Endothelial cell of umbilical vein (primary cell): ENCODE measurements at regions not wholly inside any gene's neighbourhood (a gene's known extent, or its start where the extent isn't known, plus 50 kb on each side); places are given as distances from the start of the nearest gene placed in this dataset.

Source experiments
- BruUV-seq: library from RNA; stranded (reverse); fragments of 400-500 nt; replicated peaks from 2 replicates; lab custom pipeline; 2021; lab: Mats Ljungman, UMichigan
- CTCF ChIA-PET: fragments of 300-600, 350-600 bp; sonication (Branson Sonifier 250); formaldehyde crosslinking; loops from one replicate; lab custom pipeline; 2021; ENCODE audit warnings: antibody characterized with exemption, inconsistent platforms; lab: Charles Lee
- POLR2A ChIA-PET: fragments of 300-600, 350-600 bp; sonication (Branson Sonifier 250); formaldehyde crosslinking; loops from one replicate; lab custom pipeline; 2021; ENCODE audit warnings: antibody characterized with exemption, inconsistent platforms; lab: Charles Lee
- DNase-seq: peaks from one replicate; pipeline ENCODE4 v3.0.0-alpha.2; 2011; ENCODE audit warnings: low read depth, low spot score
- FAIRE-seq: peaks from 2 replicates; lab custom pipeline; 2011; peaks lifted over from hg19 to GRCh38; lab: Jason Lieb, UNC
- H2AFZ ChIP-seq: 2 replicates; pipeline ENCODE4 v1.6.0; 2012; ENCODE audit warnings: low read depth, low read length, control low read depth, inconsistent platforms
- H3K27ac ChIP-seq: 2 replicates; pipeline ENCODE4 v1.5.1; 2011; ENCODE audit warnings: low read depth, mild to moderate bottlenecking, control low read depth, low read length, moderate library complexity; ENCODE audit not compliant: insufficient read depth
- H3K27me3 ChIP-seq, 2 experiments: 2 replicates each; pipeline versions ENCODE4 v1.6.0 to v1.6.1; 2011; ENCODE audit warnings: low read length in 2 of 2, mixed read lengths in 1 of 2; ENCODE audit not compliant: control insufficient read depth in 2 of 2, insufficient read depth in 2 of 2
- H3K36me3 ChIP-seq, 2 experiments: 2 replicates in 1 of 2; 3 replicates in 1 of 2; pipeline ENCODE4 v1.5.1; 2011; ENCODE audit warnings: low read length in 2 of 2, mild to moderate bottlenecking in 1 of 2, moderate library complexity in 1 of 2; ENCODE audit not compliant: control insufficient read depth in 2 of 2, insufficient read depth in 2 of 2; ENCODE audit errors: extremely low read depth in 1 of 2
- H3K4me1 ChIP-seq: 3 replicates; pipeline ENCODE4 v1.5.1; 2011; ENCODE audit warnings: mild to moderate bottlenecking, low read length; ENCODE audit not compliant: control insufficient read depth, insufficient read depth; ENCODE audit errors: extremely low read depth
- H3K4me2 ChIP-seq: 2 replicates; pipeline ENCODE4 v1.6.1; 2011; ENCODE audit warnings: low read length, control low read depth, mixed read lengths; ENCODE audit not compliant: insufficient read depth
- H3K4me3 ChIP-seq, 3 experiments: fragments of 200-600 bp in 1 of 3; sonication (generic), shearing (Covaris generic) in 1 of 3; replicated peaks in 1 of 3; 2 replicates each; pipeline ENCODE4 v1.5.1; 2011 to 2016; ENCODE audit warnings: control low read depth in 3 of 3, low read length in 3 of 3, mild to moderate bottlenecking in 2 of 3, inconsistent platforms in 1 of 3, low read depth in 1 of 3, moderate library complexity in 1 of 3; ENCODE audit not compliant: insufficient read depth in 1 of 3
- H3K79me2 ChIP-seq: 2 replicates; pipeline ENCODE4 v1.6.0; 2012; ENCODE audit warnings: low read length, inconsistent platforms; ENCODE audit not compliant: control insufficient read depth, insufficient read depth
- H3K9ac ChIP-seq: replicated peaks from 2 replicates; pipeline ENCODE3; 2011; ENCODE audit warnings: low read length, control low read depth; ENCODE audit not compliant: insufficient read depth; ENCODE audit errors: extremely low read depth
- H3K9me1 ChIP-seq: replicated peaks from 3 replicates; pipeline ENCODE4 v1.6.0; 2011; ENCODE audit warnings: mild to moderate bottlenecking, low read length; ENCODE audit not compliant: control insufficient read depth, insufficient read depth; ENCODE audit errors: extremely low read depth
- H3K9me3 ChIP-seq: replicated peaks from 2 replicates; pipeline ENCODE4 v1.5.1; 2012; ENCODE audit warnings: low read length, inconsistent platforms; ENCODE audit not compliant: control insufficient read depth, insufficient read depth
- H4K20me1 ChIP-seq: replicated peaks from 2 replicates; pipeline ENCODE3; 2011; ENCODE audit warnings: mild to moderate bottlenecking, low read length; ENCODE audit not compliant: control insufficient read depth, insufficient read depth; ENCODE audit errors: extremely low read depth
- EZH2 ChIP-seq: IDR thresholded peaks from 2 replicates; pipeline ENCODE4 v1.6.1; 2012; ENCODE audit warnings: borderline replicate concordance, low read depth, mild to moderate bottlenecking, moderate library complexity, low read length, inconsistent platforms; ENCODE audit not compliant: severe bottlenecking
- FOS ChIP-seq: IDR thresholded peaks from 2 replicates; pipeline ENCODE4 v1.6.1; 2011; ENCODE audit warnings: mild to moderate bottlenecking, low read length, moderate library complexity, borderline replicate concordance; ENCODE audit not compliant: insufficient read depth
- GATA2 ChIP-seq: IDR thresholded peaks from 2 replicates; pipeline ENCODE4 v1.7.0; 2011; ENCODE audit warnings: low read depth, mild to moderate bottlenecking, moderate library complexity, mixed read lengths, low read length; ENCODE audit not compliant: insufficient read length, insufficient read depth
- JUN ChIP-seq: IDR thresholded peaks from 2 replicates; pipeline ENCODE4 v1.6.1; 2011; ENCODE audit warnings: borderline replicate concordance, low read depth; ENCODE audit not compliant: insufficient read length, insufficient read depth
- MYC ChIP-seq: IDR thresholded peaks from one replicate; pipeline ENCODE4 v1.6.1; 2011; ENCODE audit warnings: mild to moderate bottlenecking, low read depth, low read length
- POLR2A ChIP-seq: IDR thresholded peaks from 2 replicates; pipeline ENCODE4 v1.6.1; 2012; ENCODE audit warnings: low read depth, mild to moderate bottlenecking, control low read depth, low read length
- POLR2AphosphoS5 ChIP-seq: IDR thresholded peaks from 2 replicates; pipeline ENCODE4 v1.6.1; 2012; ENCODE audit warnings: low read depth, mild to moderate bottlenecking, control low read depth, low read length, moderate library complexity; ENCODE audit not compliant: insufficient read depth
- dilution Hi-C: fragments of 300-500 bp; cut with MboI; formaldehyde crosslinking; loops from one replicate; pipeline ENCODE4 v1.15.0; 2019; ENCODE audit warnings: low sequenced_read_pairs; ENCODE audit not compliant: extremely low pct_ligation_motif_present
- intact Hi-C: fragments of 100-400 bp; cut with micrococcal nuclease; formaldehyde crosslinking; loops from one replicate; pipeline ENCODE4 v1.10.0; 2022
- TF ChIP-seq, protein P1 (sequence below), 2 donors: IDR thresholded peaks; 1 replicate in 1 of 2; 2 replicates in 1 of 2; pipeline ENCODE4 v1.5.1; 2011; ENCODE audit warnings: low read length in 2 of 2, mild to moderate bottlenecking in 2 of 2, moderate library complexity in 2 of 2, control low read depth in 1 of 2, inconsistent platforms in 1 of 2, low read depth in 1 of 2; ENCODE audit not compliant: insufficient read depth in 1 of 2; ENCODE audit errors: extremely low read depth in 1 of 2
- TF ChIP-seq, protein P2 (sequence below): IDR thresholded peaks from 2 replicates; pipeline ENCODE4 v1.6.1; 2011; ENCODE audit not compliant: insufficient read depth, insufficient read length

DNA sequence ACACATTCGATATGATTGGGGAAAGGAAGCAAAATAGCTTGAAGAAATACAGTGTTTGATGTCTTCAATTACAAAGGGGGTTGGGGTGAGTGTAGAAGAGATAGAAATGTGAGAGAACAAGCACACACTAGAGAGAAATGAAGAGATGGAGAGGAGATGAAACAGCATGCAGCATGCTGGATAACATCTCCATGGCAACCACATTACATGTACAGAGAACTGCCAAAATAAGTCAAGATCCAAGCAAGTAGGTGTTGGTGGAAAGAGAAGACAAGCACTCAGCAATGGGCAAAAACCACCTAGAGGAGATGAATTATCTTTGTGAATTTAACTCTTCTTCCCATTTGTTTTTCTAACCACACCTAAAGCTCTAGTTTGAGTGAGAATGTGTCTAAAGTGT is 289.8 kb downstream of the GRIN2B start:
- CTCF ChIA-PET: no interaction called here
- H3K4me3 ChIP-seq: no peak overlapping the region

More for the DNA sequence above, 289.8 kb downstream of the GRIN2B start:
- dilution Hi-C loops (no loop called here), intact Hi-C loops (no loop called here)
- no peak overlapping the region for H3K4me2 ChIP-seq
- H2AFZ ChIP-seq: no peak overlapping the region
- no peaks in the 10 kb centered on the region for H3K27me3 ChIP-seq
- no peaks in the 10 kb centered on the region for H3K9me3 ChIP-seq
- no peaks in the 10 kb centered on the region for H3K9me1 ChIP-seq
- no peak overlapping the region for H3K9ac ChIP-seq
- no peak overlapping the region for H3K27ac ChIP-seq
- FAIRE-seq (no peak), DNase-seq (no peak)
- H3K4me1 ChIP-seq: no peaks in the 10 kb centered on the region
- BruUV-seq: no TSS peak
- no peaks in the 10 kb centered on the region for H3K79me2 ChIP-seq
- no peak for TF ChIP-seq JUN
- TF ChIP-seq, protein P1, sequence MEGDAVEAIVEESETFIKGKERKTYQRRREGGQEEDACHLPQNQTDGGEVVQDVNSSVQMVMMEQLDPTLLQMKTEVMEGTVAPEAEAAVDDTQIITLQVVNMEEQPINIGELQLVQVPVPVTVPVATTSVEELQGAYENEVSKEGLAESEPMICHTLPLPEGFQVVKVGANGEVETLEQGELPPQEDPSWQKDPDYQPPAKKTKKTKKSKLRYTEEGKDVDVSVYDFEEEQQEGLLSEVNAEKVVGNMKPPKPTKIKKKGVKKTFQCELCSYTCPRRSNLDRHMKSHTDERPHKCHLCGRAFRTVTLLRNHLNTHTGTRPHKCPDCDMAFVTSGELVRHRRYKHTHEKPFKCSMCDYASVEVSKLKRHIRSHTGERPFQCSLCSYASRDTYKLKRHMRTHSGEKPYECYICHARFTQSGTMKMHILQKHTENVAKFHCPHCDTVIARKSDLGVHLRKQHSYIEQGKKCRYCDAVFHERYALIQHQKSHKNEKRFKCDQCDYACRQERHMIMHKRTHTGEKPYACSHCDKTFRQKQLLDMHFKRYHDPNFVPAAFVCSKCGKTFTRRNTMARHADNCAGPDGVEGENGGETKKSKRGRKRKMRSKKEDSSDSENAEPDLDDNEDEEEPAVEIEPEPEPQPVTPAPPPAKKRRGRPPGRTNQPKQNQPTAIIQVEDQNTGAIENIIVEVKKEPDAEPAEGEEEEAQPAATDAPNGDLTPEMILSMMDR (IDR thresholded peaks at IDR 0.05; ENCODE audit: extremely low read depth in 1 of 2, insufficient read depth in 1 of 2, low read depth in 1 of 2, low read length in 2 of 2): no peak
- TF ChIP-seq, protein P2, sequence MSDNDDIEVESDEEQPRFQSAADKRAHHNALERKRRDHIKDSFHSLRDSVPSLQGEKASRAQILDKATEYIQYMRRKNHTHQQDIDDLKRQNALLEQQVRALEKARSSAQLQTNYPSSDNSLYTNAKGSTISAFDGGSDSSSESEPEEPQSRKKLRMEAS: no peak
- TF ChIP-seq GATA2: no peak
- no peak for TF ChIP-seq EZH2
- TF ChIP-seq MYC: no peak
- TF ChIP-seq POLR2A: no peak
- TF ChIP-seq POLR2AphosphoS5: no peak
- TF ChIP-seq FOS: no peak
- H3K36me3 ChIP-seq: no peaks in the 10 kb centered on the region
- POLR2A ChIA-PET: no interaction called here
- no peaks in the 10 kb centered on the region for H4K20me1 ChIP-seq
